PC-3 (cell line): ENCODE measurements at regions not wholly inside any gene's neighbourhood (a gene's known extent, or its start where the extent isn't known, plus 50 kb on each side); places are given as distances from the start of the nearest gene placed in this dataset.

Experiments
- EZH2 ChIP-seq: fragments of 300-600 bp; sonication (generic); IDR thresholded peaks from one replicate; pipeline ENCODE4 v1.6.1; 2017; ENCODE audit warnings: antibody characterized with exemption, mild to moderate bottlenecking, low read length; ENCODE audit not compliant: unreplicated experiment
- TF ChIP-seq, protein P1 (sequence below): fragments of 300-600 bp; sonication (generic); conservative IDR thresholded peaks from 2 replicates; pipeline ENCODE4 v1.5.1; 2017; ENCODE audit warnings: antibody characterized with exemption, low read depth, mild to moderate bottlenecking, low read length

- TF ChIP-seq, protein P1, sequence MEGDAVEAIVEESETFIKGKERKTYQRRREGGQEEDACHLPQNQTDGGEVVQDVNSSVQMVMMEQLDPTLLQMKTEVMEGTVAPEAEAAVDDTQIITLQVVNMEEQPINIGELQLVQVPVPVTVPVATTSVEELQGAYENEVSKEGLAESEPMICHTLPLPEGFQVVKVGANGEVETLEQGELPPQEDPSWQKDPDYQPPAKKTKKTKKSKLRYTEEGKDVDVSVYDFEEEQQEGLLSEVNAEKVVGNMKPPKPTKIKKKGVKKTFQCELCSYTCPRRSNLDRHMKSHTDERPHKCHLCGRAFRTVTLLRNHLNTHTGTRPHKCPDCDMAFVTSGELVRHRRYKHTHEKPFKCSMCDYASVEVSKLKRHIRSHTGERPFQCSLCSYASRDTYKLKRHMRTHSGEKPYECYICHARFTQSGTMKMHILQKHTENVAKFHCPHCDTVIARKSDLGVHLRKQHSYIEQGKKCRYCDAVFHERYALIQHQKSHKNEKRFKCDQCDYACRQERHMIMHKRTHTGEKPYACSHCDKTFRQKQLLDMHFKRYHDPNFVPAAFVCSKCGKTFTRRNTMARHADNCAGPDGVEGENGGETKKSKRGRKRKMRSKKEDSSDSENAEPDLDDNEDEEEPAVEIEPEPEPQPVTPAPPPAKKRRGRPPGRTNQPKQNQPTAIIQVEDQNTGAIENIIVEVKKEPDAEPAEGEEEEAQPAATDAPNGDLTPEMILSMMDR, result no peak
- no peak for TF ChIP-seq EZH2
Measured at GRCh38 chr11:32184041-32184722, 93.3 kb downstream of the RCN1 start.
